SU-DHL-6 (cell line): ENCODE measurements at regions not wholly inside any gene's neighbourhood (a gene's known extent, or its start where the extent isn't known, plus 50 kb on each side); places are given as distances from the start of the nearest gene placed in this dataset.

Experiments used
- H2AFZ ChIP-seq: fragments of 200-600 bp; sonication (generic); 2 replicates; pipeline ENCODE4 v1.6.1; 2014; ENCODE audit warnings: low read depth, mild to moderate bottlenecking, moderate library complexity, mixed read lengths, antibody characterized with exemption, low read length; ENCODE audit not compliant: severe bottlenecking
- H3F3A ChIP-seq: fragments of 200-600 bp; shearing (Covaris generic); 2 replicates; pipeline ENCODE4 v1.6.0; 2016; ENCODE audit warnings: antibody characterized with exemption, mild to moderate bottlenecking; ENCODE audit not compliant: insufficient read depth
- H3K27ac ChIP-seq: fragments of 200-600 bp; sonication (generic); 2 replicates; pipeline ENCODE4 v1.5.1; 2016; ENCODE audit warnings: low read depth, mild to moderate bottlenecking, low read length, moderate library complexity, mixed read lengths
- H3K27me3 ChIP-seq: fragments of 200-600 bp; sonication (generic), shearing (Covaris generic); 2 replicates; pipeline ENCODE4 v1.6.0; 2014; ENCODE audit warnings: mild to moderate bottlenecking, low read length
- H3K36me3 ChIP-seq: fragments of 200-600 bp; sonication (generic); 2 replicates; pipeline ENCODE4 v1.6.1; 2014; ENCODE audit warnings: mild to moderate bottlenecking, low read length, mixed read lengths
- H3K4me2 ChIP-seq: fragments of 300-600, 200-600 bp; shearing (Covaris generic), sonication (generic); 2 replicates; pipeline ENCODE4 v1.6.0; 2014; ENCODE audit warnings: low read length, low read depth, mild to moderate bottlenecking; ENCODE audit not compliant: poor library complexity, severe bottlenecking
- H3K4me3 ChIP-seq: fragments of 200-600 bp; sonication (generic); 2 replicates; pipeline ENCODE4 v1.5.1; 2014; ENCODE audit warnings: antibody characterized with exemption, low read length, mild to moderate bottlenecking, mixed read lengths; ENCODE audit not compliant: insufficient read depth, poor library complexity, severe bottlenecking
- H3K79me2 ChIP-seq: fragments of 200-600 bp; sonication (generic); 2 replicates; pipeline ENCODE4 v1.6.1; 2014; ENCODE audit warnings: mild to moderate bottlenecking, low read length, moderate library complexity; ENCODE audit not compliant: insufficient read depth
- H3K9ac ChIP-seq: fragments of 200-600 bp; sonication (generic); 2 replicates; pipeline ENCODE4 v1.7.0; 2014; ENCODE audit warnings: mild to moderate bottlenecking, low read length
- H3K9me2 ChIP-seq: fragments of 200-600 bp; sonication (generic); replicated peaks from 2 replicates; pipeline ENCODE4 v1.6.1; 2014; ENCODE audit warnings: low read length; ENCODE audit not compliant: insufficient read depth
- H3K9me3 ChIP-seq: fragments of 200-600 bp; sonication (generic); 2 replicates; pipeline ENCODE4 v1.6.1; 2014; ENCODE audit warnings: low read length, mixed read lengths; ENCODE audit not compliant: insufficient read depth
- H4K20me1 ChIP-seq: fragments of 200-600 bp; sonication (generic); 2 replicates; pipeline ENCODE4 v1.6.1; 2014; ENCODE audit warnings: low read depth, mild to moderate bottlenecking, antibody characterized with exemption, low read length, moderate library complexity, mixed read lengths
- CTCF ChIP-seq: fragments of 200-600 bp; sonication (generic); IDR thresholded peaks from one replicate; pipeline ENCODE4 v1.5.1; 2017; ENCODE audit warnings: antibody characterized with exemption, mild to moderate bottlenecking, low read length, moderate library complexity; ENCODE audit not compliant: insufficient read depth, poor library complexity, severe bottlenecking
- EZH2phosphoT487 ChIP-seq: fragments of 200-600 bp; sonication (generic), shearing (Covaris generic); conservative IDR thresholded peaks from 2 replicates; pipeline ENCODE4 v1.6.1; 2018; ENCODE audit warnings: mild to moderate bottlenecking, antibody characterized with exemption, low read length, moderate library complexity, mixed read lengths

- no peaks in the 10 kb centered on the region for H3K36me3 ChIP-seq
- H3K4me3 ChIP-seq: no peak overlapping the region
- H3F3A ChIP-seq: no peaks in the 10 kb centered on the region
- H4K20me1 ChIP-seq: no peaks in the 10 kb centered on the region
- H3K27me3 ChIP-seq: 0 out of 2 replicates have a peak, but pooled peaks cover 3% of the 10 kb centered on the region
- no peak overlapping the region for H3K9ac ChIP-seq
- H3K27ac ChIP-seq: no peak overlapping the region
- no peak overlapping the region for H3K4me2 ChIP-seq
- no peaks in the 10 kb centered on the region for H3K9me2 ChIP-seq
- no peak overlapping the region for H2AFZ ChIP-seq
- TF ChIP-seq CTCF: no peak
- TF ChIP-seq EZH2phosphoT487: no peak
- H3K79me2 ChIP-seq: no peaks in the 10 kb centered on the region
- H3K9me3 ChIP-seq: no peaks in the 10 kb centered on the region
Observed at GRCh38 chr11:19355601-19356000, 114.9 kb upstream of the E2F8 start.

GRCh38 chr11:19353287-19353850 lies 112.6 kb upstream of the E2F8 start:
- H4K20me1 ChIP-seq: no peaks in the 10 kb centered on the region
- H3F3A ChIP-seq: no peaks in the 10 kb centered on the region
- no peaks in the 10 kb centered on the region for H3K9me3 ChIP-seq
- no peak overlapping the region for H3K27ac ChIP-seq
- no peak overlapping the region for H2AFZ ChIP-seq
- H3K9me2 ChIP-seq: no peaks in the 10 kb centered on the region
- H3K79me2 ChIP-seq: no peaks in the 10 kb centered on the region
- H3K36me3 ChIP-seq: no peaks in the 10 kb centered on the region
- H3K4me2 ChIP-seq: no peak overlapping the region
- TF ChIP-seq EZH2phosphoT487 (no peak), CTCF (no peak)
- H3K4me3 ChIP-seq: no peak overlapping the region
- H3K27me3 ChIP-seq: 0 out of 2 replicates have a peak, but pooled peaks cover 3% of the 10 kb centered on the region
- no peak overlapping the region for H3K9ac ChIP-seq

GRCh38 chr11:19352771-19353160 lies 112.0 kb upstream of the E2F8 start:
- Histone ChIP-seq H3K27me3 (0 out of 2 replicates have a peak, but pooled peaks cover 3% of the 10 kb centered on the region), H2AFZ (no peak overlapping the region), H3K9ac (no peak overlapping the region), H3K79me2 (no peaks in the 10 kb centered on the region), H3K9me3 (no peaks in the 10 kb centered on the region), H3K36me3 (no peaks in the 10 kb centered on the region), H3K9me2 (no peaks in the 10 kb centered on the region), H3K4me2 (no peak overlapping the region), H3K27ac (no peak overlapping the region), H3K4me3 (no peak overlapping the region), H4K20me1 (no peaks in the 10 kb centered on the region), H3F3A (no peaks in the 10 kb centered on the region)
- TF ChIP-seq CTCF: no peak
- no peak for TF ChIP-seq EZH2phosphoT487
